B cell (primary cell): ENCODE measurements at regions not wholly inside any gene's neighbourhood (a gene's known extent, or its start where the extent isn't known, plus 50 kb on each side); places are given as distances from the start of the nearest gene placed in this dataset.

ENCODE experiments used
- EZH2 ChIP-seq: IDR thresholded peaks from 2 replicates; pipeline ENCODE4 v1.6.1; 2012; ENCODE audit warnings: borderline replicate concordance, low read depth, mild to moderate bottlenecking, moderate library complexity, low read length; ENCODE audit not compliant: insufficient read depth, poor library complexity, severe bottlenecking
- TF ChIP-seq, protein P1 (sequence below): fragments of 200-600 bp; IDR thresholded peaks from one replicate; pipeline ENCODE4 v1.8.0; 2022; ENCODE audit warnings: antibody characterized with exemption, mild to moderate bottlenecking

DNA sequence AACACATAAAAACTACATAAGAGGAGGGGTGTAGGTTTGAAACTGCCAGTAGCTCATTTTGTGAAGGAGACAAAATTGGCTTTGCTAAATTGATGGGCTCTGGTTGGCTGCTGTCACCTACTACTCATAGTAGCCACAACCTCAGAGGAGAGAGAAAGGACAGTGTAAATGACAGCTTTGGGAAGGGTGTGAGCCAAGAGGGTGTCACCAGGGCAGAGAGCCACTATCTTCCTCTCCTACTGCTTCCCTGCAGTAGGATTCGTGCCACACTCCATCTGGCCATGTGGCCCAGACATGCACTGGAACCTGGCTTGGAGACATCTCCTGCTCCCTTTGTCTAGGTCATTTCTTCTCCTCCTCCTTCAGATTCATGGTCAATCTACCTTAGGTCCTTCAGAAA, 455.9 kb downstream of the ENC1 start:
- TF ChIP-seq, protein P1, sequence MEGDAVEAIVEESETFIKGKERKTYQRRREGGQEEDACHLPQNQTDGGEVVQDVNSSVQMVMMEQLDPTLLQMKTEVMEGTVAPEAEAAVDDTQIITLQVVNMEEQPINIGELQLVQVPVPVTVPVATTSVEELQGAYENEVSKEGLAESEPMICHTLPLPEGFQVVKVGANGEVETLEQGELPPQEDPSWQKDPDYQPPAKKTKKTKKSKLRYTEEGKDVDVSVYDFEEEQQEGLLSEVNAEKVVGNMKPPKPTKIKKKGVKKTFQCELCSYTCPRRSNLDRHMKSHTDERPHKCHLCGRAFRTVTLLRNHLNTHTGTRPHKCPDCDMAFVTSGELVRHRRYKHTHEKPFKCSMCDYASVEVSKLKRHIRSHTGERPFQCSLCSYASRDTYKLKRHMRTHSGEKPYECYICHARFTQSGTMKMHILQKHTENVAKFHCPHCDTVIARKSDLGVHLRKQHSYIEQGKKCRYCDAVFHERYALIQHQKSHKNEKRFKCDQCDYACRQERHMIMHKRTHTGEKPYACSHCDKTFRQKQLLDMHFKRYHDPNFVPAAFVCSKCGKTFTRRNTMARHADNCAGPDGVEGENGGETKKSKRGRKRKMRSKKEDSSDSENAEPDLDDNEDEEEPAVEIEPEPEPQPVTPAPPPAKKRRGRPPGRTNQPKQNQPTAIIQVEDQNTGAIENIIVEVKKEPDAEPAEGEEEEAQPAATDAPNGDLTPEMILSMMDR = no peak
- TF ChIP-seq EZH2 = no peak
